Mammary epithelial cell (primary cell): ENCODE measurements at regions not wholly inside any gene's neighbourhood (a gene's known extent, or its start where the extent isn't known, plus 50 kb on each side); places are given as distances from the start of the nearest gene placed in this dataset.

Experiments used
- EZH2 ChIP-seq: IDR thresholded peaks from 2 replicates; pipeline ENCODE4 v1.6.1; 2012; ENCODE audit warnings: low read length, inconsistent platforms, borderline replicate concordance
- TF ChIP-seq, protein P1 (sequence below), 2 donors: IDR thresholded peaks in 1 of 2; conservative IDR thresholded peaks in 1 of 2; 2 replicates each; pipeline ENCODE4 v1.5.1; 2011 to 2012; ENCODE audit warnings: inconsistent platforms in 2 of 2, low read length in 2 of 2, mild to moderate bottlenecking in 2 of 2, control low read depth in 1 of 2, low read depth in 1 of 2; ENCODE audit not compliant: insufficient read depth in 1 of 2; ENCODE audit errors: extremely low read depth in 1 of 2

DNA sequence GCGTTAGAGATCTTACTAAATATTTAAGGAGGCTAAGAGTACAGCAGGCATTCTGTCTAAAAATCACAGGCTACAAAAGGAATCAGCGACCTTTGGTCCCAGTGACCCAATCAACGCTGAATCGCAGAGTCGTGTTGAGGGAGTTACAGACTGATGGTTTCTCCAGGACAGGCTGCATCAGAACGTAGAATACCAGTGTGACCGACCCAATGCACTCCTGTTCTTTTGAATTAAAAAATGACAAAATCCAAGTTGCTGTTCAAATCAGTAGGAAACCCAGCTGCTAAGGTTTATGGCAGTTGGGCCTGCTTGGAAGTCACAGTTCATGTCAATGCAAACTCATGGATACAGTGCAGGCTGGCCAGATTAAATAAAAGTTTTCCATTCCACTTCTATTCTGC is 155.8 kb upstream of the AFDN start:
- TF ChIP-seq EZH2, result no peak
- TF ChIP-seq, protein P1, sequence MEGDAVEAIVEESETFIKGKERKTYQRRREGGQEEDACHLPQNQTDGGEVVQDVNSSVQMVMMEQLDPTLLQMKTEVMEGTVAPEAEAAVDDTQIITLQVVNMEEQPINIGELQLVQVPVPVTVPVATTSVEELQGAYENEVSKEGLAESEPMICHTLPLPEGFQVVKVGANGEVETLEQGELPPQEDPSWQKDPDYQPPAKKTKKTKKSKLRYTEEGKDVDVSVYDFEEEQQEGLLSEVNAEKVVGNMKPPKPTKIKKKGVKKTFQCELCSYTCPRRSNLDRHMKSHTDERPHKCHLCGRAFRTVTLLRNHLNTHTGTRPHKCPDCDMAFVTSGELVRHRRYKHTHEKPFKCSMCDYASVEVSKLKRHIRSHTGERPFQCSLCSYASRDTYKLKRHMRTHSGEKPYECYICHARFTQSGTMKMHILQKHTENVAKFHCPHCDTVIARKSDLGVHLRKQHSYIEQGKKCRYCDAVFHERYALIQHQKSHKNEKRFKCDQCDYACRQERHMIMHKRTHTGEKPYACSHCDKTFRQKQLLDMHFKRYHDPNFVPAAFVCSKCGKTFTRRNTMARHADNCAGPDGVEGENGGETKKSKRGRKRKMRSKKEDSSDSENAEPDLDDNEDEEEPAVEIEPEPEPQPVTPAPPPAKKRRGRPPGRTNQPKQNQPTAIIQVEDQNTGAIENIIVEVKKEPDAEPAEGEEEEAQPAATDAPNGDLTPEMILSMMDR (conservative IDR thresholded peaks at IDR 0.05 in 1 of 2, IDR thresholded peaks at IDR 0.05 in 1 of 2; ENCODE audit: extremely low read depth in 1 of 2, insufficient read depth in 1 of 2, low read depth in 1 of 2, low read length in 2 of 2), result no peak
